NCI-H748 (cell line): ENCODE measurements at regions not wholly inside any gene's neighbourhood (a gene's known extent, or its start where the extent isn't known, plus 50 kb on each side); places are given as distances from the start of the nearest gene placed in this dataset.

Experiments used
- DNase-seq: peaks from one replicate; lab custom pipeline; 2025; ENCODE audit not compliant: unreplicated experiment; lab: John Stamatoyannopoulos, UW

- no peak for DNase-seq
These were observed 144.5 kb downstream of the PHETA1 start for GRCh38 chr12:111224186-111225066.

- no peak for DNase-seq
These were observed 146.4 kb downstream of the PHETA1 start for GRCh38 chr12:111222523-111222922.

- DNase-seq, result no peak
These were observed 146.9 kb downstream of the PHETA1 start for GRCh38 chr12:111222027-111222414.

- no peak for DNase-seq
These were observed 147.6 kb downstream of the PHETA1 start for GRCh38 chr12:111221062-111222026.

- DNase-seq, result no peak
These were observed 148.5 kb downstream of the PHETA1 start for GRCh38 chr12:111220363-111220762.

- DNase-seq, result no peak
These were observed 149.5 kb downstream of the PHETA1 start for GRCh38 chr12:111219440-111219839.

GRCh38 chr12:111218499-111218898 is 150.4 kb downstream of the PHETA1 start:
- no peak for DNase-seq

- no peak for DNase-seq
These were observed 152.3 kb downstream of the PHETA1 start for GRCh38 chr12:111216387-111217159.

- DNase-seq, result no peak
These were observed 153.0 kb downstream of the PHETA1 start for GRCh38 chr12:111215881-111216280.

GRCh38 chr12:111214401-111214800 is 154.5 kb downstream of the PHETA1 start:
- no peak for DNase-seq

GRCh38 chr12:111213561-111213960 is 155.3 kb downstream of the PHETA1 start:
- DNase-seq, result no peak

- no peak for DNase-seq
These were observed 156.0 kb downstream of the PHETA1 start for GRCh38 chr12:111212814-111213456.

- DNase-seq, result no peak
These were observed 156.8 kb downstream of the PHETA1 start for GRCh38 chr12:111211910-111212757.

- no peak for DNase-seq
These were observed 159.1 kb downstream of the PHETA1 start for GRCh38 chr12:111209811-111210210.

- DNase-seq, result no peak
These were observed 161.1 kb downstream of the PHETA1 start for GRCh38 chr12:111207761-111208160.

GRCh38 chr12:111204788-111205241 is 164.1 kb downstream of the PHETA1 start:
- no peak for DNase-seq

- DNase-seq, result no peak
These were observed 164.9 kb downstream of the PHETA1 start for GRCh38 chr12:111203969-111204368.

GRCh38 chr12:111203446-111203845 is 165.4 kb downstream of the PHETA1 start:
- no peak for DNase-seq

- DNase-seq, result no peak
These were observed 166.5 kb downstream of the PHETA1 start for GRCh38 chr12:111202237-111202915.
